ENCODE measurements at regions not wholly inside any gene's neighbourhood (a gene's known extent, or its start where the extent isn't known, plus 50 kb on each side); places are given as distances from the start of the nearest gene placed in this dataset.

- H3K27me3 Mint-ChIP-seq: no peaks in the 10 kb centered on the region
- H3K36me3 Mint-ChIP-seq: no peaks in the 10 kb centered on the region
- no peak for DNase-seq
- ATAC-seq (ENCODE audit: low read depth in 2 of 2): no peak
- no peak overlapping the region for H3K27ac Mint-ChIP-seq
- H3K9me3 Mint-ChIP-seq: peaks cover 0 to 2% (median 0%) of the 10 kb centered on the region in 7 donors
- no peak overlapping the region for H3K4me3 Mint-ChIP-seq
- H3K4me1 Mint-ChIP-seq: no peaks in the 10 kb centered on the region
Observed at GRCh38 chrX:114332766-114333165, 251.1 kb upstream of the HTR2C start.

- Mint-ChIP-seq H3K27ac (no peak overlapping the region), H3K27me3 (no peaks in the 10 kb centered on the region), H3K36me3 (no peaks in the 10 kb centered on the region), H3K4me3 (no peak overlapping the region), H3K4me1 (no peaks in the 10 kb centered on the region), H3K9me3 (peaks cover 0 to 2% (median 0%) of the 10 kb centered on the region in 7 donors)
- no peak for ATAC-seq (ENCODE audit: low read depth in 2 of 2)
- DNase-seq: no peak
Observed at GRCh38 chrX:114334473-114334982, 249.4 kb upstream of the HTR2C start.

GRCh38 chrX:114338870-114339269 is 245.0 kb upstream of the HTR2C start:
- Mint-ChIP-seq H3K27ac (no peak overlapping the region), H3K4me1 (no peaks in the 10 kb centered on the region), H3K9me3 (peaks cover 0 to 2% (median 0%) of the 10 kb centered on the region in 7 donors), H3K4me3 (no peak overlapping the region), H3K36me3 (no peaks in the 10 kb centered on the region), H3K27me3 (no peaks in the 10 kb centered on the region)
- ATAC-seq (ENCODE audit: low read depth in 2 of 2) (no peak), DNase-seq (no peak)

GRCh38 chrX:114344756-114345349 is 239.0 kb upstream of the HTR2C start:
- Mint-ChIP-seq H3K27me3 (no peaks in the 10 kb centered on the region), H3K36me3 (no peaks in the 10 kb centered on the region), H3K27ac (no peak overlapping the region), H3K9me3 (no peaks in the 10 kb centered on the region), H3K4me1 (no peaks in the 10 kb centered on the region), H3K4me3 (no peak overlapping the region)
- ATAC-seq (ENCODE audit: low read depth in 2 of 2): peak; percentile 49 to 50
- no peak for DNase-seq

- H3K27ac Mint-ChIP-seq: no peak overlapping the region
- peaks cover 0 to 4% (median 0%) of the 10 kb centered on the region in 7 donors for H3K9me3 Mint-ChIP-seq
- H3K4me3 Mint-ChIP-seq: no peak overlapping the region
- no peaks in the 10 kb centered on the region for H3K27me3 Mint-ChIP-seq
- no peaks in the 10 kb centered on the region for H3K4me1 Mint-ChIP-seq
- ATAC-seq (ENCODE audit: low read depth in 2 of 2) (no peak), DNase-seq (no peak)
- H3K36me3 Mint-ChIP-seq: no peaks in the 10 kb centered on the region
Observed at GRCh38 chrX:114361076-114361725, 222.7 kb upstream of the HTR2C start.

GRCh38 chrX:114363346-114363745 is 220.5 kb upstream of the HTR2C start:
- H3K4me3 Mint-ChIP-seq: no peak overlapping the region

GRCh38 chrX:114365065-114365834 is 218.6 kb upstream of the HTR2C start:
- ATAC-seq (ENCODE audit: low read depth in 2 of 2) (no peak), DNase-seq (no peak)
- no peak overlapping the region for H3K27ac Mint-ChIP-seq
- no peaks in the 10 kb centered on the region for H3K9me3 Mint-ChIP-seq
- H3K4me3 Mint-ChIP-seq: no peak overlapping the region
- no peaks in the 10 kb centered on the region for H3K4me1 Mint-ChIP-seq
- H3K27me3 Mint-ChIP-seq: no peaks in the 10 kb centered on the region
- H3K36me3 Mint-ChIP-seq: no peaks in the 10 kb centered on the region

More at GRCh38 chrX:114363346-114363745, 220.5 kb upstream of the HTR2C start:
- no peak for DNase-seq
- Mint-ChIP-seq H3K9me3 (no peaks in the 10 kb centered on the region), H3K36me3 (no peaks in the 10 kb centered on the region), H3K27ac (no peak overlapping the region), H3K27me3 (no peaks in the 10 kb centered on the region), H3K4me1 (no peaks in the 10 kb centered on the region)
- ATAC-seq (ENCODE audit: low read depth in 2 of 2): no peak

- H3K4me1 Mint-ChIP-seq: no peaks in the 10 kb centered on the region
- no peak for ATAC-seq (ENCODE audit: low read depth in 2 of 2)
- peaks cover 0 to 2% (median 0%) of the 10 kb centered on the region in 7 donors for H3K9me3 Mint-ChIP-seq
- H3K36me3 Mint-ChIP-seq: no peaks in the 10 kb centered on the region
- no peak overlapping the region for H3K27ac Mint-ChIP-seq
- no peak for DNase-seq
- no peak overlapping the region for H3K4me3 Mint-ChIP-seq
- no peaks in the 10 kb centered on the region for H3K27me3 Mint-ChIP-seq
Observed at GRCh38 chrX:114372937-114373336, 210.9 kb upstream of the HTR2C start.

GRCh38 chrX:114390251-114390796 is 193.6 kb upstream of the HTR2C start:
- DNase-seq (no peak), ATAC-seq (ENCODE audit: low read depth in 2 of 2) (no peak)
- H3K9me3 Mint-ChIP-seq: peaks cover 0 to 5% (median 1%) of the 10 kb centered on the region in 7 donors
- H3K27ac Mint-ChIP-seq: no peak overlapping the region
- no peaks in the 10 kb centered on the region for H3K4me1 Mint-ChIP-seq
- H3K27me3 Mint-ChIP-seq: no peaks in the 10 kb centered on the region
- H3K4me3 Mint-ChIP-seq: no peak overlapping the region
- H3K36me3 Mint-ChIP-seq: no peaks in the 10 kb centered on the region

Measured in naive B cell (primary cell).